MM.1S (cell line): ENCODE measurements at regions not wholly inside any gene's neighbourhood (a gene's known extent, or its start where the extent isn't known, plus 50 kb on each side); places are given as distances from the start of the nearest gene placed in this dataset.

ENCODE experiments used
- CTCF ChIP-seq: fragments of 300-600 bp; sonication (generic); IDR thresholded peaks from 2 replicates; pipeline ENCODE4 v1.5.1; 2016; ENCODE audit warnings: antibody characterized with exemption, low read length, mixed read lengths
- EZH2 ChIP-seq: fragments of 300-600 bp; sonication (generic); optimal IDR thresholded peaks from 2 replicates; pipeline ENCODE3; 2017; ENCODE audit warnings: low read depth, mild to moderate bottlenecking, antibody characterized with exemption, low read length, mixed read lengths
- EZH2phosphoT487 ChIP-seq: fragments of 300-600 bp; sonication (generic); IDR thresholded peaks from 2 replicates; pipeline ENCODE4 v1.6.1; 2018; ENCODE audit warnings: antibody characterized with exemption, low read length

GRCh38 chr18:74013955-74014354 is 133.7 kb downstream of the FBXO15 start:
- no peak for TF ChIP-seq CTCF
- TF ChIP-seq EZH2phosphoT487 = no peak
- no peak for TF ChIP-seq EZH2
